ENCODE measurements at regions not wholly inside any gene's neighbourhood (a gene's known extent, or its start where the extent isn't known, plus 50 kb on each side); places are given as distances from the start of the nearest gene placed in this dataset.

DNA sequence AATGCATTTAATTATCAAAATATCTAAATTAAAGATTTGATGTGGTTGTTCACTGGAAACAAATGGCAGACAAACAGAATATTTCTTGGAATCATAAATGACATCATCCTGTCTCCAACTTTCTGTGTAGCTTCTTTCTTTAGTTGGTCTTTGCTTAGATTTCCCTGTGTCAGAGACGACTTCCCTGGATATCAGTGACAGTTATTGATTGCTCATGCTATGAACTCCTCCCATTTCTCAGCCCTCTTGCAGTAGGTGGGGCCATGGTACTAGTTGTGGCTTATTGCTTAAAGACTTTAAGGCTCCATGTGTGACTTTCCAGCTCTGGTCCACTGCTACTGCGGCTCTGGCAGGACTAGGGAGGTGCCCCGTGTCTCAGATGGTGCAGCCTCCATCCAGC, 592.6 kb downstream of the MTRR start:
- Mint-ChIP-seq H3K36me3 (ENCODE audit: low read depth) (peaks cover 11% of the 10 kb centered on the region), H3K27ac (no peak overlapping the region), H3K4me3 (no peak overlapping the region), H3K4me1 (ENCODE audit: low read depth) (peaks cover 26% of the 10 kb centered on the region), H3K27me3 (ENCODE audit: insufficient read depth) (peaks cover 1% of the 10 kb centered on the region; the same call in 1 of the 2 replicates), H3K9me3 (no peaks in the 10 kb centered on the region)
- DNase-seq: no peak
- TF ChIP-seq, protein P1, sequence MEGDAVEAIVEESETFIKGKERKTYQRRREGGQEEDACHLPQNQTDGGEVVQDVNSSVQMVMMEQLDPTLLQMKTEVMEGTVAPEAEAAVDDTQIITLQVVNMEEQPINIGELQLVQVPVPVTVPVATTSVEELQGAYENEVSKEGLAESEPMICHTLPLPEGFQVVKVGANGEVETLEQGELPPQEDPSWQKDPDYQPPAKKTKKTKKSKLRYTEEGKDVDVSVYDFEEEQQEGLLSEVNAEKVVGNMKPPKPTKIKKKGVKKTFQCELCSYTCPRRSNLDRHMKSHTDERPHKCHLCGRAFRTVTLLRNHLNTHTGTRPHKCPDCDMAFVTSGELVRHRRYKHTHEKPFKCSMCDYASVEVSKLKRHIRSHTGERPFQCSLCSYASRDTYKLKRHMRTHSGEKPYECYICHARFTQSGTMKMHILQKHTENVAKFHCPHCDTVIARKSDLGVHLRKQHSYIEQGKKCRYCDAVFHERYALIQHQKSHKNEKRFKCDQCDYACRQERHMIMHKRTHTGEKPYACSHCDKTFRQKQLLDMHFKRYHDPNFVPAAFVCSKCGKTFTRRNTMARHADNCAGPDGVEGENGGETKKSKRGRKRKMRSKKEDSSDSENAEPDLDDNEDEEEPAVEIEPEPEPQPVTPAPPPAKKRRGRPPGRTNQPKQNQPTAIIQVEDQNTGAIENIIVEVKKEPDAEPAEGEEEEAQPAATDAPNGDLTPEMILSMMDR (IDR thresholded peaks at IDR 0.05): no peak

DNA sequence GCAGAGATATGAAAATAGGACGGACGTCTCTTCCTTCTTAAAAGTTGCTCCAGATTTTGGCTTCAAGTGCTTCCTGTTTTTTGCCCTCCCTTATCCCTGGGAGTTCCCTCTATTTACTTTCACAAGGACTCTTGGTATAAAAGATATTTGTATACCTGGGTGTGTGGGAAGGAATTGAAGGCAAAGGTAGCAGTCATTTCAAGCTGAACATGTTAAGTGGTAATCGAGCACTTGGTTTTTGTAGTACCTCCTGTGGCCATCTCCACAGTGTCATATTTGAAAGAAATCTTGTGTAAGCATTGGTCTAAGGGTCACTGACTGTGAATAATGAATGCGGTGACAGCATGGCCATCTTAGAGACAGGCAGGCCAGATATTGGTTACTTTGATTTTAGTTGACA, 593.6 kb downstream of the MTRR start:
- Mint-ChIP-seq H3K27ac (no peak overlapping the region), H3K4me3 (no peak overlapping the region), H3K9me3 (no peaks in the 10 kb centered on the region), H3K36me3 (ENCODE audit: low read depth) (peaks cover 11% of the 10 kb centered on the region), H3K27me3 (ENCODE audit: insufficient read depth) (peaks cover 1% of the 10 kb centered on the region; the same call in 1 of the 2 replicates), H3K4me1 (ENCODE audit: low read depth) (peaks cover 17% of the 10 kb centered on the region)
- DNase-seq: no peak
- TF ChIP-seq, protein P1 (IDR thresholded peaks at IDR 0.05): no peak

DNA sequence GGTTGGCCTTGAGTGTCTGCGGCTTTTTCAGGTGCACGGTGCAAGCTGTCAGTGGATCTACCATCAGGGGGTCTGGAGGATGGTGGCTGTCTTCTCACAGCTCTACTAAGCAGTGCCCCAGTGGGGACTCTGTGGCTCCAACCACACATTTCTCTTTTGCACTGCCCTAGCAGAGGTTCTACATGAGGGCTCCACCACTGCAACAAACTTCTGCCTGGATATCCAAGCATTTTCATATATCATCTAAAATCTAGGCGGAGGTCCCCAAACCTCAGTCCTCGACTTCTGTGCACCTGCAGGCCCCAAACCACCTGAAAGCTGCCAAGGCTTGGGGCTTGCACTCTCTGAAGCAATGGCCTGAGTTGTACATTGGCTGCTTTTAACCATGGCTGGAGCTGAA, 601.5 kb downstream of the MTRR start:
- H3K27me3 Mint-ChIP-seq (ENCODE audit: insufficient read depth): no peaks in the 10 kb centered on the region
- H3K4me1 Mint-ChIP-seq (ENCODE audit: low read depth): peaks cover 7% of the 10 kb centered on the region
- no peak overlapping the region for H3K4me3 Mint-ChIP-seq
- TF ChIP-seq, protein P1 (IDR thresholded peaks at IDR 0.05): no peak
- DNase-seq: no peak
- H3K9me3 Mint-ChIP-seq: peaks cover 18% of the 10 kb centered on the region
- no peak overlapping the region for H3K27ac Mint-ChIP-seq
- peaks cover 9% of the 10 kb centered on the region for H3K36me3 Mint-ChIP-seq (ENCODE audit: low read depth)

DNA sequence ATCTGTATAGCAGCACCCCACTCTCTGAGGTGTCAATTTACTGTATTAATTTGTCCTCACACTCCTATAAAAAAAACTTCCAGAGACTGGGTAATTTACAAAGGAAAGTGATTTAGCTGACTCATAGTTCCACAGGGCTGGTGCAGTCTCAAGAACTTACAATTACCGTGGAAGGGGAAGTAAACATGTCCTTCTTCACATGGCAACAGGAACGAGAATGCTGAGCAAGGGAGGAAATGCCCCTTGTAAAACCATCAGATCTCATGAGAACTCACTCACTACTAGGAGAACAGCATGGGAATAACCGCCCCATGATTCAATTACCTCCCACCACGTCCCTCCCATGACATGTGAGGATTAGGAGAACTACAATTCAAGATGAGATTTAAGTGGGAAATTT, 602.6 kb downstream of the MTRR start:
- peak overlapping the region; percentile 57; the same call in 1 of the 2 replicates for H3K27ac Mint-ChIP-seq
- peaks cover 7% of the 10 kb centered on the region for H3K4me1 Mint-ChIP-seq (ENCODE audit: low read depth)
- H3K27me3 Mint-ChIP-seq (ENCODE audit: insufficient read depth): no peaks in the 10 kb centered on the region
- H3K9me3 Mint-ChIP-seq: peaks cover 18% of the 10 kb centered on the region
- peaks cover 9% of the 10 kb centered on the region for H3K36me3 Mint-ChIP-seq (ENCODE audit: low read depth)
- peak; percentile 29 for DNase-seq
- TF ChIP-seq, protein P1 (IDR thresholded peaks at IDR 0.05): no peak
- no peak overlapping the region for H3K4me3 Mint-ChIP-seq

DNA sequence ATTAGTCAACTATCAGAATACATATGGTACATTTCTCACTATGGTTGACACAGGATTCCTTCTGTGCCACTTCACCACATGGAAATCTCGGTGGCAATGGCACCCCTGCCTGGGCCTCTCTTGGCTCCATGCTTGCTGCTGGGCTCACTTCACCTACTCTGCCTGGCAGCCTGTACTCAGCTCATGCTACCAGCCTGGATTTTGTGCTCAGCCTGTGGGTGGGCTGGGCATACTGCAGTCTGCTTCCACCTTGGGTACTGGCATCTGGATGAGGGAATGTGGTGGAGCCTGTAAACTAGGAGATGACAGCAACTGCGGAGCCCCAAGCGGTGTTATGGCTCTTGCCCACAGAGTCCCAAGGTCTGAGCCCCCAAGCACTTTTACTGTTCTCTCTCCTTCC, 604.1 kb downstream of the MTRR start:
- H3K27me3 Mint-ChIP-seq (ENCODE audit: insufficient read depth): no peaks in the 10 kb centered on the region
- TF ChIP-seq, protein P1 (IDR thresholded peaks at IDR 0.05): no peak

More for the DNA sequence above, 604.1 kb downstream of the MTRR start:
- Mint-ChIP-seq H3K36me3 (ENCODE audit: low read depth) (peaks cover 9% of the 10 kb centered on the region), H3K27ac (no peak overlapping the region), H3K4me3 (no peak overlapping the region), H3K4me1 (ENCODE audit: low read depth) (peaks cover 7% of the 10 kb centered on the region), H3K9me3 (peaks cover 18% of the 10 kb centered on the region)
- DNase-seq: no peak
